Transverse colon (tissue), 4 donors: ENCODE measurements at regions not wholly inside any gene's neighbourhood (a gene's known extent, or its start where the extent isn't known, plus 50 kb on each side); places are given as distances from the start of the nearest gene placed in this dataset.

ENCODE experiments used
- DNase-seq: peaks from one replicate; pipeline ENCODE4 v3.0.0-alpha.2; 2019
- H3K27ac ChIP-seq, 4 donors: fragments of 200-600 bp; sonication (generic); 2 replicates each; pipeline ENCODE4 v1.5.1; 2016 to 2018; ENCODE audit warnings: inconsistent platforms in 4 of 4
- H3K27me3 ChIP-seq: fragments of 200-600 bp; sonication (generic); 2 replicates; pipeline ENCODE4 v1.5.1; 2017; ENCODE audit warnings: inconsistent platforms
- H3K36me3 ChIP-seq, 4 donors: fragments of 200-600 bp; sonication (generic); 2 replicates each; pipeline ENCODE4 v1.5.1; 2017 to 2019; ENCODE audit warnings: inconsistent platforms in 4 of 4
- H3K4me1 ChIP-seq, 4 donors: fragments of 200-600 bp; sonication (generic); 2 replicates each; pipeline ENCODE4 v1.5.1; 2017 to 2020; ENCODE audit warnings: inconsistent platforms in 4 of 4
- H3K4me3 ChIP-seq, 4 donors: fragments of 200-600 bp; sonication (generic); 1 replicate in 1 of 4; 2 replicates in 3 of 4; pipeline versions ENCODE4 v1.5.1 to v1.6.1; 2017 to 2019; ENCODE audit warnings: inconsistent platforms in 4 of 4
- H3K9me3 ChIP-seq, 2 donors: fragments of 200-600 bp; sonication (generic); 2 replicates each; pipeline ENCODE4 v1.5.1; 2017 to 2019; ENCODE audit warnings: inconsistent platforms in 2 of 2
- EP300 ChIP-seq: sonication (generic); formaldehyde crosslinking; IDR thresholded peaks from one replicate; pipeline ENCODE4 v1.6.1; 2017; ENCODE audit warnings: antibody characterized with exemption, low read depth
- POLR2A ChIP-seq: fragments of 450-650 bp; IDR thresholded peaks from one replicate; pipeline ENCODE4 v1.6.1; 2016; ENCODE audit warnings: antibody characterized with exemption, mild to moderate bottlenecking, moderate library complexity
- POLR2AphosphoS5 ChIP-seq, 3 donors: sonication (generic); formaldehyde crosslinking; IDR thresholded peaks; one replicate each; pipeline ENCODE4 v1.6.1; 2016; ENCODE audit warnings: antibody characterized with exemption in 3 of 3
- WGBS, 2 donors: methylation state at CpG; one replicate each; pipeline ENCODE4 v1.1.5; 2018; ENCODE audit warnings: low coverage in 1 of 2; 5-methylcytosine and 5-hydroxymethylcytosine counted together
- in situ Hi-C, 4 donors: fragments of 200-750 bp; cut with MboI; loops; one replicate each; pipeline versions ENCODE4 v1.15.0 to v1.15.1; 2017; ENCODE audit warnings: low sequenced_read_pairs in 3 of 4, low pct_ligation_motif_present in 1 of 4, low pct_unique_long_range_greater_than_20kb in 1 of 4
- intact Hi-C: fragments of 100-400 bp; cut with DNase I; formaldehyde crosslinking; loops from one replicate; pipeline ENCODE4 v1.15.1; 2023; ENCODE audit warnings: low total_unique reads
- TF ChIP-seq, protein P1 (sequence below), 5 experiments: fragments of 200-600 bp in 3 of 5; fragments of 450-650 bp in 2 of 5; sonication (generic) in 3 of 5; IDR thresholded peaks; 1 replicate in 2 of 5; 2 replicates in 3 of 5; pipeline ENCODE4 v1.5.1; 2016 to 2017; ENCODE audit warnings: antibody characterized with exemption in 5 of 5, inconsistent platforms in 3 of 5, mild to moderate bottlenecking in 2 of 5, moderate library complexity in 1 of 5

DNA sequence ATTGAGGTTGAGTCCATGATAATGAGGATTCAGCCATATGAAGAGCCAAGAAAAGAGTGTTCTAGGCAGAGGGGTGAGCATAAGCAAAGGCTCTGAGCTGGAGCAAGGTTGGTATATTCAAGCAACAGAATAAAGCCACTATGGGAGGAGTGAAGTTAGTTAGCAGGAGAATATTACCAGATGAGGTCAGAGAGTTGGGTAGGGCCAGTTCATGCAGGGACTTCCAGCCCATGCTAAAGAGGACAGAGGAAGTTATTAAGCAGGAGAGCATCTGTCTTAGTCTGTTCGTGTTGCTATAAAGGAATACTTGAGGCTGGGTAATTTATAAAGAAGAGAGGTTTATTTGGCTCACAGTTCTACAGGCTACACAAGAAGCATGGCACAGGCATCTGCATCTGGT lies 57.1 kb upstream of the ATG10 start:
- no peak overlapping the region for H3K4me3 ChIP-seq
- no peaks in the 10 kb centered on the region for H3K4me1 ChIP-seq
- no peaks in the 10 kb centered on the region for H3K36me3 ChIP-seq
- WGBS, 2 donors = 60 to 61% methylated on average over 1 of the region's 1 CpG
- intact Hi-C loops = no loop called here
- TF ChIP-seq, protein P1, sequence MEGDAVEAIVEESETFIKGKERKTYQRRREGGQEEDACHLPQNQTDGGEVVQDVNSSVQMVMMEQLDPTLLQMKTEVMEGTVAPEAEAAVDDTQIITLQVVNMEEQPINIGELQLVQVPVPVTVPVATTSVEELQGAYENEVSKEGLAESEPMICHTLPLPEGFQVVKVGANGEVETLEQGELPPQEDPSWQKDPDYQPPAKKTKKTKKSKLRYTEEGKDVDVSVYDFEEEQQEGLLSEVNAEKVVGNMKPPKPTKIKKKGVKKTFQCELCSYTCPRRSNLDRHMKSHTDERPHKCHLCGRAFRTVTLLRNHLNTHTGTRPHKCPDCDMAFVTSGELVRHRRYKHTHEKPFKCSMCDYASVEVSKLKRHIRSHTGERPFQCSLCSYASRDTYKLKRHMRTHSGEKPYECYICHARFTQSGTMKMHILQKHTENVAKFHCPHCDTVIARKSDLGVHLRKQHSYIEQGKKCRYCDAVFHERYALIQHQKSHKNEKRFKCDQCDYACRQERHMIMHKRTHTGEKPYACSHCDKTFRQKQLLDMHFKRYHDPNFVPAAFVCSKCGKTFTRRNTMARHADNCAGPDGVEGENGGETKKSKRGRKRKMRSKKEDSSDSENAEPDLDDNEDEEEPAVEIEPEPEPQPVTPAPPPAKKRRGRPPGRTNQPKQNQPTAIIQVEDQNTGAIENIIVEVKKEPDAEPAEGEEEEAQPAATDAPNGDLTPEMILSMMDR (IDR thresholded peaks at IDR 0.05) = no peak
- TF ChIP-seq POLR2A (no peak), POLR2AphosphoS5 (IDR thresholded peaks at IDR 0.05) (no peak), EP300 (no peak)
- no peaks in the 10 kb centered on the region for H3K9me3 ChIP-seq
- no peaks in the 10 kb centered on the region for H3K27me3 ChIP-seq
- DNase-seq = no peak
- in situ Hi-C loops = no loop called here
- H3K27ac ChIP-seq = no peak overlapping the region

DNA sequence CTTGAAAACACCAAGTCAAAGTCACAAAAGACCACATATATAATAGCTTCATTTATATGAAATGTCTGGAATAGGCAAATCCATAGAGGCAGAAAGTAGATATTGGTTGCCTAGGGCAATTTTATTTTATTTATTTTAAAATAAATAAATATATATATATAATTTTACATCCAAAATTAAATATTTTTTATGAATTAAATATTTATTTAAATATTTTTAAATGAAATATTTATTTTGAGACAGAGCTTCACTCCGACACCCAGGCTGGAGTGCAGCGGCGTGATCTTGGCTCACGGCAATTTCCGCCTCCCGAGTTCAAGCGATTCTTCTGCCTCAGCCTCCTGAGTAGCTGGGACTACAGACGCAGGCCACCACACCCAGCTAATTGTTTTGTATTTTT lies 58.9 kb upstream of the ATG10 start:
- no peak overlapping the region for H3K27ac ChIP-seq
- TF ChIP-seq, protein P1 (IDR thresholded peaks at IDR 0.05) = no peak
- TF ChIP-seq POLR2A (no peak), POLR2AphosphoS5 (IDR thresholded peaks at IDR 0.05) (no peak), EP300 (no peak)
- WGBS, 2 donors = 82 to 97% methylated on average over 3 to 8 of the region's 8 CpGs
- intact Hi-C loops (no loop called here), in situ Hi-C loops (no loop called here)
- no peaks in the 10 kb centered on the region for H3K4me1 ChIP-seq
- DNase-seq = no peak
- H3K36me3 ChIP-seq = no peaks in the 10 kb centered on the region
- H3K9me3 ChIP-seq = no peaks in the 10 kb centered on the region
- no peak overlapping the region for H3K4me3 ChIP-seq
- no peaks in the 10 kb centered on the region for H3K27me3 ChIP-seq

DNA sequence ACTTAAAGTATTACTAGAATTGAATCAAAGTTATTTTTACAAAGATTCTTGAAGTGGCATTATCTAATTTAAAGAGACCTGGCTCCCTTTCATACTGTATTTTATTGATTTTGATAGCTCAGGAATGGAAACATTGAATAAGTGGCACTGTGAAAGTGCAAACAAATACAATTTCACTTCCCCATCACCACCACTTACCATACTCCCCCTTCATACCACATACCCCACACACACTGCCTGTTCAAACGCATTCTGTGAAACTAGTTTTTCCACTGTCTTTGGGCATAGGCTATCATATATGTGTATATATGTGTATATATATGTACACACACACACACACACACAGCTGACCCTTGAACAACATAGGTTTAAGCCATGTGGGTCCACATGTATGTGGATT lies 62.1 kb upstream of the ATG10 start:
- Histone ChIP-seq H3K27ac (no peak overlapping the region), H3K27me3 (no peaks in the 10 kb centered on the region), H3K9me3 (no peaks in the 10 kb centered on the region), H3K36me3 (no peaks in the 10 kb centered on the region), H3K4me1 (no peaks in the 10 kb centered on the region), H3K4me3 (no peak overlapping the region)
- in situ Hi-C loops = no loop called here
- intact Hi-C loops = no loop called here
- 71 to 89% methylated on average over 1 of the region's 1 CpG for WGBS, 2 donors
- no peak for DNase-seq
- TF ChIP-seq, protein P1 (IDR thresholded peaks at IDR 0.05) = no peak
- no peak for TF ChIP-seq POLR2A
- TF ChIP-seq POLR2AphosphoS5 (IDR thresholded peaks at IDR 0.05) = no peak
- no peak for TF ChIP-seq EP300

DNA sequence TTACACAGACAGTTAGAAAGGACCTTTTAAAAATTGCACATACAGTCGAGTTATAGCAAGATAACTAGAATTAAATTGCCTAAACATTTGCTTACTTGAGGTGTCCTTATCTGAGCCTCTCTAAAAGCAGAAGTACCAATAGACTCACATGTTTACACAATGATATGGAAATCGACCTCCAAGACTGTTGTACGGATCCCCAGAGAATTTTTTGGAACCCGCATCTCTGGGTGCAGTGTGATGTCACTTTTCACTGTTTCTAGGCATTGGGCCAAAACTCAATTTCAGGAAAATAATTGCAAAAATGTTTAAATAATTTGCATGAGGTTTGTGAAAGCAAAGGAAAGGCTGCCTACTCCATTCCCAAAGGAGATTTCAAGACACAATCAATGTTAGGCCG lies 63.1 kb upstream of the ATG10 start:
- in situ Hi-C loops = no loop called here

More for the DNA sequence above, 63.1 kb upstream of the ATG10 start:
- no peaks in the 10 kb centered on the region for H3K27me3 ChIP-seq
- no peak for TF ChIP-seq POLR2A
- TF ChIP-seq EP300 = no peak
- TF ChIP-seq, protein P1 (IDR thresholded peaks at IDR 0.05) = no peak
- no peak for TF ChIP-seq POLR2AphosphoS5 (IDR thresholded peaks at IDR 0.05)
- H3K9me3 ChIP-seq = no peaks in the 10 kb centered on the region
- WGBS, 2 donors = 56 to 66% methylated on average over 5 of the region's 5 CpGs
- H3K27ac ChIP-seq = no peak overlapping the region
- H3K4me1 ChIP-seq = no peaks in the 10 kb centered on the region
- no peak overlapping the region for H3K4me3 ChIP-seq
- intact Hi-C loops = no loop called here
- DNase-seq = no peak
- no peaks in the 10 kb centered on the region for H3K36me3 ChIP-seq
